RWPE2 (cell line): ENCODE measurements at regions not wholly inside any gene's neighbourhood (a gene's known extent, or its start where the extent isn't known, plus 50 kb on each side); places are given as distances from the start of the nearest gene placed in this dataset.

Experiments used
- ATAC-seq: fragments of 200-7000 bp; cut with Tn5 transposase; 3 replicates; pipeline ENCODE4 v1.9.1; 2021; ENCODE audit warnings: low read depth
- DNase-seq: peaks from one replicate; pipeline ENCODE4 v3.0.0-alpha.2; 2020; ENCODE audit warnings: low spot score
- H3K27ac ChIP-seq: fragments of 450-650 bp; 2 replicates; pipeline ENCODE4 v1.5.1; 2017; ENCODE audit warnings: mild to moderate bottlenecking; ENCODE audit not compliant: poor library complexity, severe bottlenecking
- H3K27me3 ChIP-seq: fragments of 250-450 bp; sonication (Bioruptor Pico); 2 replicates; pipeline ENCODE4 v1.5.1; 2021; ENCODE audit warnings: mild to moderate bottlenecking, moderate library complexity; ENCODE audit not compliant: insufficient read depth, poor library complexity, severe bottlenecking
- H3K36me3 ChIP-seq: fragments of 250-450 bp; sonication (Bioruptor Pico); 2 replicates; pipeline ENCODE4 v1.5.1; 2020; ENCODE audit warnings: low read depth, mild to moderate bottlenecking, moderate library complexity
- H3K4me1 ChIP-seq: fragments of 250-450 bp; sonication (Bioruptor Pico); 2 replicates; pipeline ENCODE4 v1.5.1; 2021; ENCODE audit warnings: mild to moderate bottlenecking, moderate library complexity; ENCODE audit not compliant: insufficient read depth, poor library complexity, severe bottlenecking
- H3K4me3 ChIP-seq: fragments of 250-450 bp; sonication (Bioruptor Pico); 2 replicates; pipeline ENCODE4 v1.5.1; 2021; ENCODE audit warnings: mild to moderate bottlenecking, moderate library complexity; ENCODE audit not compliant: severe bottlenecking
- H3K9me3 ChIP-seq: fragments of 250-450 bp; sonication (Bioruptor Pico); 2 replicates; pipeline ENCODE4 v1.5.1; 2021; ENCODE audit warnings: mild to moderate bottlenecking, moderate library complexity; ENCODE audit not compliant: severe bottlenecking
- CTCF ChIP-seq: fragments of 450-650 bp; IDR thresholded peaks from one replicate; pipeline ENCODE4 v1.5.1; 2017; ENCODE audit warnings: mild to moderate bottlenecking, moderate library complexity; ENCODE audit not compliant: poor library complexity, severe bottlenecking

GRCh38 chr17:79163071-79163470 lies 88.4 kb downstream of the ENGASE start:
- H3K36me3 ChIP-seq = no peaks in the 10 kb centered on the region
- no peaks in the 10 kb centered on the region for H3K4me1 ChIP-seq
- H3K4me3 ChIP-seq = no peak overlapping the region
- ATAC-seq = no peak
- no peak for DNase-seq
- no peak overlapping the region for H3K27ac ChIP-seq
- no peaks in the 10 kb centered on the region for H3K9me3 ChIP-seq
- H3K27me3 ChIP-seq = peaks cover 54% of the 10 kb centered on the region
- no peak for TF ChIP-seq CTCF

GRCh38 chr17:79162012-79162963 lies 87.7 kb downstream of the ENGASE start:
- H3K4me1 ChIP-seq = no peaks in the 10 kb centered on the region
- H3K27ac ChIP-seq = no peak overlapping the region
- no peak for TF ChIP-seq CTCF
- no peak overlapping the region for H3K4me3 ChIP-seq
- no peak for ATAC-seq
- no peaks in the 10 kb centered on the region for H3K36me3 ChIP-seq
- DNase-seq = no peak
- H3K9me3 ChIP-seq = no peaks in the 10 kb centered on the region
- H3K27me3 ChIP-seq = peaks cover 54% of the 10 kb centered on the region

- no peak overlapping the region for H3K4me3 ChIP-seq
- TF ChIP-seq CTCF = no peak
- H3K27me3 ChIP-seq = peaks cover 52% of the 10 kb centered on the region
- no peaks in the 10 kb centered on the region for H3K9me3 ChIP-seq
- H3K27ac ChIP-seq = no peak overlapping the region
- ATAC-seq = 0 out of 3 replicates have a peak, but pooled peaks have one; percentile 9
- no peaks in the 10 kb centered on the region for H3K36me3 ChIP-seq
- DNase-seq = no peak
- no peaks in the 10 kb centered on the region for H3K4me1 ChIP-seq
Observed at GRCh38 chr17:79160980-79161636, 86.5 kb downstream of the ENGASE start.

GRCh38 chr17:79159926-79160325 lies 85.3 kb downstream of the ENGASE start:
- no peaks in the 10 kb centered on the region for H3K4me1 ChIP-seq
- DNase-seq (no peak), ATAC-seq (no peak)
- no peaks in the 10 kb centered on the region for H3K36me3 ChIP-seq
- no peak overlapping the region for H3K4me3 ChIP-seq
- peaks cover 52% of the 10 kb centered on the region for H3K27me3 ChIP-seq
- no peak for TF ChIP-seq CTCF
- no peak overlapping the region for H3K27ac ChIP-seq
- no peaks in the 10 kb centered on the region for H3K9me3 ChIP-seq
